BLaER1 treated with 17β-estradiol and CSF1 and Interleukin-3, amounts not matched to agents 10 nM and 100 nM (cell line): ENCODE measurements at regions not wholly inside any gene's neighbourhood (a gene's known extent, or its start where the extent isn't known, plus 50 kb on each side); places are given as distances from the start of the nearest gene placed in this dataset.

Source experiments
- H3K27ac ChIP-seq, 11 experiments: shearing (Covaris generic); formaldehyde crosslinking; 2 replicates each; pipeline ENCODE4 v1.8.1; 2022
- H3K27me3 ChIP-seq, 11 experiments: shearing (Covaris generic); formaldehyde crosslinking; 2 replicates each; pipeline ENCODE4 v1.8.1; 2022
- H3K36me3 ChIP-seq, 11 experiments: shearing (Covaris generic); formaldehyde crosslinking; 2 replicates each; pipeline ENCODE4 v1.8.1; 2022
- H3K4me1 ChIP-seq, 10 experiments: shearing (Covaris generic); formaldehyde crosslinking; 2 replicates each; pipeline ENCODE4 v1.8.1; 2022
- H3K4me2 ChIP-seq, 11 experiments: shearing (Covaris generic); formaldehyde crosslinking; 2 replicates each; pipeline ENCODE4 v1.8.1; 2022
- H3K4me3 ChIP-seq, 10 experiments: shearing (Covaris generic); formaldehyde crosslinking; 2 replicates each; pipeline ENCODE4 v1.8.1; 2022
- H3K9ac ChIP-seq, 11 experiments: shearing (Covaris generic); formaldehyde crosslinking; 2 replicates each; pipeline ENCODE4 v1.8.1; 2022
- H3K9me3 ChIP-seq, 11 experiments: shearing (Covaris generic); formaldehyde crosslinking; replicated peaks in 1 of 11; 2 replicates each; pipeline ENCODE4 v1.8.1; 2022
- H4K20me1 ChIP-seq, 11 experiments: shearing (Covaris generic); formaldehyde crosslinking; 2 replicates each; pipeline ENCODE4 v1.8.1; 2022
- Cebpa-rat ChIP-seq, 11 experiments: shearing (Covaris generic); IDR thresholded peaks; 2 replicates each; pipeline ENCODE4 v1.8.1; 2022

- Histone ChIP-seq H3K4me1 (peaks cover 0 to 8% (median 5%) of the 10 kb centered on the region in 10 experiments; a peak in 12 of 20 replicates), H3K27me3 (no peaks in the 10 kb centered on the region), H3K9ac (no peak overlapping the region), H3K27ac (no peak overlapping the region), H3K9me3 (peaks cover 8 to 10% (median 8%) of the 10 kb centered on the region in 11 experiments), H4K20me1 (no peaks in the 10 kb centered on the region), H3K36me3 (no peaks in the 10 kb centered on the region), H3K4me3 (no peak overlapping the region), H3K4me2 (no peak overlapping the region)
- no peak for TF ChIP-seq Cebpa-rat (IDR thresholded peaks at IDR 0.05)
Measured at GRCh38 chr18:40630496-40630895, 1324.5 kb upstream of the PIK3C3 start.

- Histone ChIP-seq H3K4me2 (peak overlapping the region in 7 of 11 experiments; percentile 3 to 62 (median 46); a peak in 12 of 22 replicates), H3K27ac (no peak overlapping the region), H3K9ac (no peak overlapping the region), H3K4me1 (peaks cover 0 to 18% (median 8%) of the 10 kb centered on the region in 10 experiments; a peak in 12 of 20 replicates), H3K36me3 (no peaks in the 10 kb centered on the region), H3K4me3 (no peak overlapping the region), H3K27me3 (no peaks in the 10 kb centered on the region), H3K9me3 (no peaks in the 10 kb centered on the region), H4K20me1 (no peaks in the 10 kb centered on the region)
- no peak for TF ChIP-seq Cebpa-rat (IDR thresholded peaks at IDR 0.05)
Measured at GRCh38 chr18:40624959-40625358, 1330.1 kb upstream of the PIK3C3 start.

GRCh38 chr18:40613721-40614120 is 1341.3 kb upstream of the PIK3C3 start:
- Histone ChIP-seq H3K9ac (no peak overlapping the region), H3K4me2 (no peak overlapping the region), H3K9me3 (no peaks in the 10 kb centered on the region), H3K4me1 (no peaks in the 10 kb centered on the region), H3K36me3 (no peaks in the 10 kb centered on the region), H3K27me3 (no peaks in the 10 kb centered on the region), H4K20me1 (no peaks in the 10 kb centered on the region), H3K4me3 (no peak overlapping the region), H3K27ac (no peak overlapping the region)
- TF ChIP-seq Cebpa-rat (IDR thresholded peaks at IDR 0.05), result no peak

- Histone ChIP-seq H3K4me1 (no peaks in the 10 kb centered on the region), H3K36me3 (no peaks in the 10 kb centered on the region), H3K9me3 (no peaks in the 10 kb centered on the region), H4K20me1 (no peaks in the 10 kb centered on the region), H3K9ac (no peak overlapping the region), H3K27ac (no peak overlapping the region), H3K27me3 (no peaks in the 10 kb centered on the region), H3K4me2 (no peak overlapping the region), H3K4me3 (no peak overlapping the region)
- TF ChIP-seq Cebpa-rat (IDR thresholded peaks at IDR 0.05), result no peak
Measured at GRCh38 chr18:40612356-40612755, 1342.7 kb upstream of the PIK3C3 start.

DNA sequence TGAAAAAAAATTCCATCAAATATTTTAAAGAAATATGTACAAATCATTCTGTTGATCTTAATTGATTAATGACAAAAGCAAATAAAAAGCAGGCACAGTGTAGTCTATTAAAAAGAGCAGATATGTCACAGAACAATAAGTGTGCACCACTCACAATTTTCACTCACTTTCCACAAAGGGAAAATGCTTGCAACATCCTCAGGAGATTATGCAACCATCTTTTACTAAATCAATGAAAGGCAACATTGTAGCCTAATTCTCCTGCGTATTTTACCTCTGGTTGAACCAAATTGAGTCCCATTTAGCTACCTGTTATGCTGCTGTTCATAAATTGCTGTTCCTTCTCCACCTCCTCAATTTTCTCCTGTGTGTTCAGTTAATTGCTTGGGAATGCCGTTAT is 1346.8 kb upstream of the PIK3C3 start:
- Histone ChIP-seq H3K27me3 (no peaks in the 10 kb centered on the region), H3K9me3 (no peaks in the 10 kb centered on the region), H3K9ac (no peak overlapping the region), H3K4me2 (no peak overlapping the region), H3K4me3 (no peak overlapping the region), H3K27ac (no peak overlapping the region), H3K36me3 (no peaks in the 10 kb centered on the region), H4K20me1 (no peaks in the 10 kb centered on the region), H3K4me1 (no peaks in the 10 kb centered on the region)
- TF ChIP-seq Cebpa-rat (IDR thresholded peaks at IDR 0.05), result no peak

DNA sequence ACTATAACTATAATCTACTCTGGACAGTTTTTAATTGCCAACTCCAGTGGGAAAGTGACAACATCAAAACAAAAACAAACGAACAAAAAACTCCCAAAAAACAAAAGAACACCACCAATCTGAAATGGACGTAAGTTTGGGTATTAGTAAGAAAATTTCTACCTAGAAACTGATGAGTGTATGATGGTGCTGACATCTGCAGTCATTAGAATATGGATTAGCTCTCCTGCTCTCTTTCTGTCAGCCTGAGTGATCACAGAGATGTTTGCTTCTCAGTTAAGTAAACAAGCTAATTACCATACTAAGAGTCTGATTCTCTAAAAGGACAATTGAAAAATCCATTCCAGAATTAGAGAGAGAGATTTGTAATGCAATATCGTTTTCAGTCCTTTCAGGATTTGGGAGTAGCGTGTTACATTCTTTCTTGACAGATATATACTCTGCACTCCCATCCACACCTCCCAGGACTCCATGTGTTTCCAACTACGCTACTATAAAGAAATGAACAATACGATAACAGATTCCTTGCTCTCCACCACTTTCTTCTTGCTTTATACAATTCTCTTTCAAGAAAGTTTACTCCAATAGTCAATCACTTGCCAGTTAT is 1347.4 kb upstream of the PIK3C3 start:
- H3K4me3 ChIP-seq, result no peak overlapping the region
- TF ChIP-seq Cebpa-rat (IDR thresholded peaks at IDR 0.05), result no peak
- no peak overlapping the region for H3K9ac ChIP-seq
- H3K9me3 ChIP-seq, result no peaks in the 10 kb centered on the region
- H3K36me3 ChIP-seq, result no peaks in the 10 kb centered on the region
- no peak overlapping the region for H3K27ac ChIP-seq
- H3K27me3 ChIP-seq, result no peaks in the 10 kb centered on the region
- H4K20me1 ChIP-seq, result no peaks in the 10 kb centered on the region
- H3K4me1 ChIP-seq, result no peaks in the 10 kb centered on the region
- no peak overlapping the region for H3K4me2 ChIP-seq

- Histone ChIP-seq H3K4me3 (no peak overlapping the region), H4K20me1 (no peaks in the 10 kb centered on the region), H3K27ac (no peak overlapping the region), H3K4me2 (no peak overlapping the region), H3K9me3 (no peaks in the 10 kb centered on the region), H3K4me1 (no peaks in the 10 kb centered on the region), H3K9ac (no peak overlapping the region), H3K27me3 (no peaks in the 10 kb centered on the region), H3K36me3 (no peaks in the 10 kb centered on the region)
- no peak for TF ChIP-seq Cebpa-rat (IDR thresholded peaks at IDR 0.05)
Measured at GRCh38 chr18:40606996-40607395, 1348.0 kb upstream of the PIK3C3 start.

DNA sequence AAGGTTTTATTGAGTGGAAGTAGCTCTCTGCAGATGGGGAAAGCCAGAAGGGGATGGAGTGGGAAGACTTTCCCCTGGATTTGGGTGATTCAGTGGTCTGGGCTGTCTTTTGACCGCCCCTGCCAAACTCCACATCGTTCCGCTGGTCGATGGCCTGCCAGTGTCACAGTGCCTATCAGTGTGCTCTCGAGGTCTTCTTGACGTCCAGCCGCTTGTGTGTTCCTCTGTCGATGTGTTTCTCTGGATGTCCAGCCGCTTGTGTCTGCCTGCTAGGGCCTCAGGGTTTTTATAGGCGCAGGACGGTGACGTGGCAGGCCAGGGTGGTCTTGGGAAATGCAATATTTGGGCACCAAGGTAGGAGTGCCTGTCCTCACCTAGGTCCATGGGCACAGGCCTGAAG is 1371.4 kb upstream of the PIK3C3 start:
- Histone ChIP-seq H3K4me1 (no peaks in the 10 kb centered on the region), H3K36me3 (no peaks in the 10 kb centered on the region), H3K9ac (no peak overlapping the region), H3K27ac (no peak overlapping the region), H4K20me1 (no peaks in the 10 kb centered on the region), H3K4me2 (no peak overlapping the region), H3K9me3 (no peaks in the 10 kb centered on the region), H3K27me3 (no peaks in the 10 kb centered on the region), H3K4me3 (no peak overlapping the region)
- TF ChIP-seq Cebpa-rat (IDR thresholded peaks at IDR 0.05), result no peak

GRCh38 chr18:40582105-40582504 is 1372.9 kb upstream of the PIK3C3 start:
- Histone ChIP-seq H3K4me3 (no peak overlapping the region), H3K27ac (no peak overlapping the region), H3K9ac (no peak overlapping the region), H4K20me1 (no peaks in the 10 kb centered on the region), H3K36me3 (no peaks in the 10 kb centered on the region), H3K27me3 (no peaks in the 10 kb centered on the region), H3K4me1 (no peaks in the 10 kb centered on the region), H3K9me3 (no peaks in the 10 kb centered on the region), H3K4me2 (no peak overlapping the region)
- no peak for TF ChIP-seq Cebpa-rat (IDR thresholded peaks at IDR 0.05)

DNA sequence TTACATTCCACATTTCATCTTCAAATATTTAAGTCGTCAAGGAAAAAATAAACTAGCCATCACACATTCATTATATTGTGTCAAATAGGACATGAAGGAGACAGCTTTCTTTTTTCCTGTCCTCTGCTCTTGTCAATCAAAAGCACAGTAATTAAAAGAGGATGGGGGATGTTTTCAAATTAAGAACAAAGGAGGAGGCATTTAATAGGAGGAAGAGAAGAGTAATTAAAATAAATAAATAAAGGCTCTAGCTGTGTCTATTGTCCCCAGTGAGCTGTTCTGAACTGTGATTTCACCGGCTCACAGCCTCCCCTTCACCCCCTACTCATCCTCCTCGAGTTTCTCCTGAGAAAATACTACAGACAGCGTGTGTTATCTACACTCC is 1377.1 kb upstream of the PIK3C3 start:
- Histone ChIP-seq H3K27ac (no peak overlapping the region), H3K9ac (no peak overlapping the region), H3K4me1 (no peaks in the 10 kb centered on the region), H3K4me3 (no peak overlapping the region), H3K27me3 (no peaks in the 10 kb centered on the region), H3K4me2 (no peak overlapping the region), H3K9me3 (no peaks in the 10 kb centered on the region), H3K36me3 (no peaks in the 10 kb centered on the region), H4K20me1 (no peaks in the 10 kb centered on the region)
- TF ChIP-seq Cebpa-rat (IDR thresholded peaks at IDR 0.05), result no peak
